ENCODE measurements at regions not wholly inside any gene's neighbourhood (a gene's known extent, or its start where the extent isn't known, plus 50 kb on each side); places are given as distances from the start of the nearest gene placed in this dataset.

- Histone ChIP-seq H4K20me1 (ENCODE audit: control insufficient read depth, insufficient read depth, insufficient read length) (no peaks in the 10 kb centered on the region), H3K18ac (ENCODE audit: insufficient read length, low read depth, low read length) (no peak overlapping the region), H2BK12ac (ENCODE audit: insufficient read length, low read depth, low read length) (no peak overlapping the region), H3K79me2 (ENCODE audit: insufficient read depth, low read length) (no peaks in the 10 kb centered on the region), H4K91ac (ENCODE audit: insufficient read length, low read depth, low read length) (no peak overlapping the region), H2BK120ac (ENCODE audit: low read depth, low read length, poor library complexity, severe bottlenecking) (no peak overlapping the region), H3K4ac (ENCODE audit: low read depth, low read length) (no peak overlapping the region), H2AFZ (ENCODE audit: low read length) (no peak overlapping the region), H2AK5ac (ENCODE audit: insufficient read length, low read length) (no peak overlapping the region), H3K27me3 (ENCODE audit: insufficient read depth, low read length) (no peaks in the 10 kb centered on the region), H3K23ac (ENCODE audit: insufficient read length, low read depth, low read length) (no peak overlapping the region), H3K23me2 (ENCODE audit: insufficient read length, low read depth, low read length, poor library complexity, severe bottlenecking) (no peaks in the 10 kb centered on the region), H3K14ac (ENCODE audit: insufficient read depth, low read length) (no peak overlapping the region), H2BK20ac (ENCODE audit: low read depth, low read length, poor library complexity, severe bottlenecking) (no peak overlapping the region), H4K8ac (replicated peaks; ENCODE audit: insufficient read length, low read depth, low read length) (no peak overlapping the region), H3K79me1 (ENCODE audit: insufficient read depth, low read depth, low read length, poor library complexity, severe bottlenecking) (no peaks in the 10 kb centered on the region), H4K5ac (ENCODE audit: insufficient read length, low read depth, low read length) (no peak overlapping the region), H3T11ph (ENCODE audit: low read length) (no peak overlapping the region), H3K56ac (ENCODE audit: insufficient read length, low read depth, low read length) (no peak overlapping the region), H3K27ac (ENCODE audit: insufficient read length, low read depth, low read length) (no peak overlapping the region), H3K4me2 (ENCODE audit: insufficient read depth, insufficient read length, low read length) (no peak overlapping the region), H2BK15ac (ENCODE audit: low read depth, low read length) (no peak overlapping the region), H3K4me1 (ENCODE audit: insufficient read depth, low read length) (no peaks in the 10 kb centered on the region), H3K9me3 (ENCODE audit: control insufficient read depth, low read depth, low read length) (no peaks in the 10 kb centered on the region), H3K9ac (ENCODE audit: extremely low read depth, insufficient read length, low read length) (no peak overlapping the region), H2BK5ac (ENCODE audit: insufficient read length, low read length) (no peak overlapping the region)
- no peak for DNase-seq
- Mint-ChIP-seq H3K27me3 (ENCODE audit: low read depth) (peaks cover 3% of the 10 kb centered on the region), H3K36me3 (ENCODE audit: insufficient read depth in 1 of 3, low read depth in 3 of 3) (no peaks in the 10 kb centered on the region), H3K4me3 (no peak overlapping the region), H3K4me1 (peaks cover 10 to 12% of the 10 kb centered on the region in 2 experiments), H3K9me3 (no peaks in the 10 kb centered on the region), H3K27ac (no peak overlapping the region; a peak in 1 of 7 replicates)
- no peak for TF ChIP-seq CTCF (conservative IDR thresholded peaks at IDR 0.05)
- WGBS (ENCODE audit: extremely low coverage, insufficient read length, low lambda C conversion rate): no CpG with 5 or more reads among the region's 10 CpGs
Observed at GRCh38 chr1:200233393-200233792, 176.4 kb downstream of the ZNF281 start.

All from H9 (cell line).